Tibial artery (tissue), 4 donors: ENCODE measurements at regions not wholly inside any gene's neighbourhood (a gene's known extent, or its start where the extent isn't known, plus 50 kb on each side); places are given as distances from the start of the nearest gene placed in this dataset.

Source experiments
- DNase-seq, 2 donors: peaks; one replicate each; pipeline ENCODE4 v3.0.0-alpha.2; 2019
- H3K27ac ChIP-seq, 2 donors: fragments of 200-600 bp; sonication (generic) in 1 of 2; 1 replicate in 1 of 2; 2 replicates in 1 of 2; pipeline ENCODE4 v1.5.1; 2018 to 2019; ENCODE audit warnings: mild to moderate bottlenecking in 1 of 2
- H3K27me3 ChIP-seq, 2 donors: fragments of 200-600 bp; sonication (generic) in 1 of 2; one replicate each; pipeline versions ENCODE4 v1.5.1 to v1.6.0; 2016 to 2019
- H3K36me3 ChIP-seq, 3 donors: fragments of 200-600 bp; sonication (generic) in 2 of 3; one replicate each; pipeline ENCODE4 v1.5.1; 2016 to 2019; ENCODE audit warnings: mild to moderate bottlenecking in 2 of 3
- H3K4me1 ChIP-seq, 4 donors: fragments of 200-600 bp; sonication (generic) in 2 of 4; 1 replicate in 3 of 4; 2 replicates in 1 of 4; pipeline ENCODE4 v1.5.1; 2016 to 2019
- H3K4me3 ChIP-seq, 2 donors: fragments of 200-600 bp; sonication (generic) in 1 of 2; 1 replicate in 1 of 2; 2 replicates in 1 of 2; pipeline ENCODE4 v1.5.1; 2018 to 2019; ENCODE audit warnings: mild to moderate bottlenecking in 2 of 2
- H3K9me3 ChIP-seq, 3 donors: fragments of 200-600 bp; sonication (generic) in 1 of 3; one replicate each; pipeline ENCODE4 v1.5.1; 2016 to 2019
- intact Hi-C: fragments of 100-400 bp; cut with DNase I; formaldehyde crosslinking; loops from one replicate; pipeline ENCODE4 v1.15.0; 2023; ENCODE audit warnings: low total_unique reads
- TF ChIP-seq, protein P1 (sequence below), 2 experiments: fragments of 200-600 bp in 1 of 2; fragments of 450-650 bp in 1 of 2; IDR thresholded peaks; one replicate each; pipeline ENCODE4 v1.5.1; 2017 to 2019; ENCODE audit warnings: antibody characterized with exemption in 2 of 2, mild to moderate bottlenecking in 1 of 2, moderate library complexity in 1 of 2

DNA sequence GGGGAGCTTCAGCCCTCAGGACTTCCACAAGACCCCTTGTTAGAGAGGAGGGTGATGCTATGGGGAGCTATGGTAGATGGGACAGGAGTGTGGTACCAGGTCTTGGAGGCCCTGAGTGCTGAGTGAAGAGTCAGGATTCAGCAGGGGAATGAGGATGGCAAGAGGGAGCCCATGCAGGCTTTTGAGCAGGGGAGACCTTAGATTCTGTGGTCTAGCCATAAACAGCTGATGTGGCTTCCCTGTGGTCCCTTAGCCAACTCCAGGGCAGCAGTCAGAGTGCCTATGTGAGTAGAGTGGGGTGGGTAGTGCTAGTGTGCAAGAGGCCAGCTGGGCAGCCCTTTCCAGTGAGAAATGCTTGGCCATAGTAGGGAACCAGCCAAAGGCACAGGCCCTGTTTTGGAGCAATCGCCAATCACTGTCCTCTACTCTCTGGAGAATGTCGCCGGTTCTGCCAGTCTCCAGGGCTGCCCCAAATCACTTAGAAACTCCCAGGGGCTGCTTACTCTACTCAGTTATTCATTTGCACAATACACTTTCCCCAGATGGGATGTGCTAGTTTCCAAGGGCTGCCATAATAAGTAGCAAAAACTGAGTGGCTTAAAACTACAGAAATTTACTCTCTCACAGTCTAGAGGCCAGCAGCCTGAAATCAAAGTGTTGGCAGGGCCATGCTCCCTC lies 310.5 kb downstream of the SMAD2 start:
- Histone ChIP-seq H3K27ac (no peak overlapping the region), H3K4me1 (no peaks in the 10 kb centered on the region), H3K27me3 (no peaks in the 10 kb centered on the region), H3K36me3 (no peaks in the 10 kb centered on the region), H3K9me3 (no peaks in the 10 kb centered on the region), H3K4me3 (no peak overlapping the region)
- TF ChIP-seq, protein P1, sequence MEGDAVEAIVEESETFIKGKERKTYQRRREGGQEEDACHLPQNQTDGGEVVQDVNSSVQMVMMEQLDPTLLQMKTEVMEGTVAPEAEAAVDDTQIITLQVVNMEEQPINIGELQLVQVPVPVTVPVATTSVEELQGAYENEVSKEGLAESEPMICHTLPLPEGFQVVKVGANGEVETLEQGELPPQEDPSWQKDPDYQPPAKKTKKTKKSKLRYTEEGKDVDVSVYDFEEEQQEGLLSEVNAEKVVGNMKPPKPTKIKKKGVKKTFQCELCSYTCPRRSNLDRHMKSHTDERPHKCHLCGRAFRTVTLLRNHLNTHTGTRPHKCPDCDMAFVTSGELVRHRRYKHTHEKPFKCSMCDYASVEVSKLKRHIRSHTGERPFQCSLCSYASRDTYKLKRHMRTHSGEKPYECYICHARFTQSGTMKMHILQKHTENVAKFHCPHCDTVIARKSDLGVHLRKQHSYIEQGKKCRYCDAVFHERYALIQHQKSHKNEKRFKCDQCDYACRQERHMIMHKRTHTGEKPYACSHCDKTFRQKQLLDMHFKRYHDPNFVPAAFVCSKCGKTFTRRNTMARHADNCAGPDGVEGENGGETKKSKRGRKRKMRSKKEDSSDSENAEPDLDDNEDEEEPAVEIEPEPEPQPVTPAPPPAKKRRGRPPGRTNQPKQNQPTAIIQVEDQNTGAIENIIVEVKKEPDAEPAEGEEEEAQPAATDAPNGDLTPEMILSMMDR (IDR thresholded peaks at IDR 0.05): no peak
- intact Hi-C loops: no loop called here
- DNase-seq: no peak

DNA sequence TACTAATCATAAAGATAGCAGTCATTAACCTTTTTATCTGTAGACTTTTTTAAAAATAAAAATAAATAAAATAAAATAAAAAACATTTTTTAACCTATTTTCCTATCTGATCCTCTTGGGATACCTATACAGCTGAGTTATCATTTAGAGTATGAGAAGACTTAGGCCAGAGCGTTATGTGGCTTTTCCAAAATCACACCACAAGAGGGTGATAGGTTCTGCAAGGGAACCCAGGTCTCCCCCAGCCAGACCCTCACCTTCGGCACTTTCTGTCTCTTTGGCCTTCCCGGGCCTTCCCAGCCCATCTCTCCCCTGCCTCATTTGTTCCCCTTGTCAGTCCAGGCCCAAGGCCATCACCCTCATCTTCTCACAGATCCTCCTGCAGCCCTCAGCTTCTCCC lies 311.7 kb downstream of the SMAD2 start:
- H3K4me1 ChIP-seq: no peaks in the 10 kb centered on the region
- no peaks in the 10 kb centered on the region for H3K36me3 ChIP-seq
- H3K27ac ChIP-seq: no peak overlapping the region
- TF ChIP-seq, protein P1 (IDR thresholded peaks at IDR 0.05): no peak
- H3K27me3 ChIP-seq: no peaks in the 10 kb centered on the region
- intact Hi-C loops: no loop called here
- no peak overlapping the region for H3K4me3 ChIP-seq
- H3K9me3 ChIP-seq: no peaks in the 10 kb centered on the region
- DNase-seq: no peak

DNA sequence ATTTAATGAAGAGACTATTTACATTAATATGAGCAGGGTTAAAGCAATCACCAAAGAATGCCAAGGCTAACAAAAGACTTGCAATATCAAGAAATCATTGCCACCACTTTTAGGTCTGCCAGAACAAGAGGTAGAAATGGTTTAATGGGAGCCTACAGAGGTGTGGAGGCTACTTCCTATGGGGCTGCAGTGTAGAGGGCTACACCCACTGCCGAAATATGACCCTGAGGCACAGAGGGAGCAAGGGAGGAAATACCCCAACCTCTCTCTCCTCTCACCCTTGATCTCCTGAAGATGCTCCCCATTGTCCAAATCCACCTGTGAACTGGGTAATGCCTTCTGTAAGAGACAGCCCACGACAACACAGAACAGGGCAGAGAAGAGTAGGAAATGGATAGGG lies 315.4 kb downstream of the SMAD2 start:
- no peak overlapping the region for H3K27ac ChIP-seq
- peaks cover 0 to 6% (median 0%) of the 10 kb centered on the region in 3 donors for H3K9me3 ChIP-seq
- H3K4me3 ChIP-seq: no peak overlapping the region
- H3K27me3 ChIP-seq: no peaks in the 10 kb centered on the region
- TF ChIP-seq, protein P1 (IDR thresholded peaks at IDR 0.05): no peak
- no peaks in the 10 kb centered on the region for H3K36me3 ChIP-seq
- no peak for DNase-seq
- no peaks in the 10 kb centered on the region for H3K4me1 ChIP-seq
- intact Hi-C loops: no loop called here

DNA sequence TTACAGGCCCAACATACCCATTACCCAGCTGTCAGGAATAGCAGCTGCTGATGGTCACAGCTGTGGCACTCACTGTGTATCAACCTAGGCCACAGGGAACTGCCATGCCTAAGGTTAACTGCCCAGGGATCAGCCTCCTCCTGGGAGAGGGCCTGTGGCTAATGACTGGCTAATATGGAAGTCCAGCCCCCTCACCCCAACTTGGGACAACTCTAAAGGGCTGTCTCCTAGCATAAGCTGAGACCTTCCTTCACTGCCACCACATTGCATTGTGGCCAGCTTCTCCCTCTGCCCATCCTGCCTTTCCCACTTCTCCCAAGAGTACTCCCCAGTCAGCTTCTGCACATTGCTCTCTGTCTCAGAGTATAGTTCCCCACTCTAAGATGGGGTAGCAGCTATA lies 316.5 kb downstream of the SMAD2 start:
- no peak for DNase-seq
- Histone ChIP-seq H3K9me3 (peaks cover 0 to 6% (median 0%) of the 10 kb centered on the region in 3 donors), H3K36me3 (no peaks in the 10 kb centered on the region), H3K4me3 (no peak overlapping the region), H3K27me3 (no peaks in the 10 kb centered on the region), H3K4me1 (no peaks in the 10 kb centered on the region), H3K27ac (no peak overlapping the region)
- TF ChIP-seq, protein P1 (IDR thresholded peaks at IDR 0.05): no peak
- intact Hi-C loops: no loop called here

DNA sequence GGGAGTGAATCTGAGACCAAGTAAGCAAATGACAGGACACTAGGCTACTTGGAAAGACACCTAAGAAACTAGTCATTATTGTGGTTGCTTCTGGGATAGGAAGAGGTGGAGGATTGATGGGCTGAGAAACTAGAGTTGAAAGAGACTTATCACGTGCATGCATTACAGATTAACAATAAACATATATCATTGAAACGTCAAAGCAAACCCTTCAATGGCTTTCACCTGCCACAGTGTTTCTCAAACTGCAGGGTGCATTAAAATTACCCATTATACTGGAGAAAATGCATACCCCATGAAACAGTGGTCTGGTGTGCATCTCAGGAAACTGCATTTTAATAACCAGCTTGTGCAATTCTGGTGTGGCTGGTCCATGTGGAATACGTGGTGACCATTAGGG lies 318.8 kb downstream of the SMAD2 start:
- no peak overlapping the region for H3K4me3 ChIP-seq
- peaks cover 0 to 6% (median 0%) of the 10 kb centered on the region in 3 donors for H3K9me3 ChIP-seq
- intact Hi-C loops: no loop called here
- H3K27ac ChIP-seq: no peak overlapping the region
- H3K36me3 ChIP-seq: no peaks in the 10 kb centered on the region
- H3K4me1 ChIP-seq: no peaks in the 10 kb centered on the region
- TF ChIP-seq, protein P1 (IDR thresholded peaks at IDR 0.05): no peak
- no peak for DNase-seq
- H3K27me3 ChIP-seq: no peaks in the 10 kb centered on the region

DNA sequence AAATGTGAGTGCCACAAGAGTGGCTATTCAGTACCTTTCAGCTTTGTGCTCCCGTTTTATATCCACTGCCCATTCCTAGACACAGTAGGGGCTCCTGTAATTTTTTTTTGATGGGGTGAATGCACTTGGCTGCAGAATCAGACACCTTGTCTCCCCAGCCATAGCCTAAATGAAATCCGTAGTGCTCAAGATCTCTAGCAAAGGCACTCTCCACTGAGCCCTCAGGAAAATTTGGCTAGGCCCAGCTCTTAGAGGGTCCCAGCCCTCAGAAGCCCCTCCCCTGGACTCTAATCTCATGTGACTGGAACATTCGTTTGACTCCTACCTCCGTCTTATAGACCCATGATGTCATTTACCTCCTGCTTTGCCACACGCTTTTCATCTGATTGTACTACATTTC lies 323.9 kb downstream of the SMAD2 start:
- intact Hi-C loops: no loop called here
- TF ChIP-seq, protein P1 (IDR thresholded peaks at IDR 0.05): no peak
- Histone ChIP-seq H3K4me3 (no peak overlapping the region), H3K9me3 (peaks cover 0 to 6% (median 0%) of the 10 kb centered on the region in 3 donors), H3K36me3 (no peaks in the 10 kb centered on the region), H3K27me3 (no peaks in the 10 kb centered on the region), H3K4me1 (no peaks in the 10 kb centered on the region), H3K27ac (no peak overlapping the region)
- no peak for DNase-seq
